HPDE6-E6E7 (cell line): ENCODE measurements at regions not wholly inside any gene's neighbourhood (a gene's known extent, or its start where the extent isn't known, plus 50 kb on each side); places are given as distances from the start of the nearest gene placed in this dataset.
"Not testable (repeated sequence)": the region's sequence is repeated elsewhere in the genome, so short reads cannot be mapped to it uniquely, and the experiment has no call there.

Source experiments
- DNase-seq: peaks from one replicate; pipeline ENCODE4 v3.0.0; 2011; ENCODE audit warnings: missing footprints; ENCODE audit errors: extremely low spot score

- DNase-seq: no peak
These were observed 607.0 kb downstream of the RNF144A start for GRCh38 chr2:7524195-7524594.

GRCh38 chr2:7525746-7526145 lies 608.5 kb downstream of the RNF144A start:
- no peak for DNase-seq

GRCh38 chr2:7527165-7527722 lies 610.0 kb downstream of the RNF144A start:
- DNase-seq: no peak

- DNase-seq: no peak
These were observed 612.8 kb downstream of the RNF144A start for GRCh38 chr2:7530001-7530400.

GRCh38 chr2:7539077-7539476 lies 621.9 kb downstream of the RNF144A start:
- DNase-seq: no peak

- no peak for DNase-seq
These were observed 622.5 kb downstream of the RNF144A start for GRCh38 chr2:7539760-7540159.

- no peak for DNase-seq
These were observed 635.8 kb downstream of the RNF144A start for GRCh38 chr2:7552825-7553570.

- no peak for DNase-seq
These were observed 638.0 kb downstream of the RNF144A start for GRCh38 chr2:7555260-7555659.

GRCh38 chr2:7557376-7557775 lies 640.2 kb downstream of the RNF144A start:
- DNase-seq: no peak

- DNase-seq: no peak
These were observed 642.6 kb downstream of the RNF144A start for GRCh38 chr2:7559791-7560190.

- DNase-seq: no peak
These were observed 649.2 kb downstream of the RNF144A start for GRCh38 chr2:7566382-7566881.

- DNase-seq: not testable (repeated sequence)
These were observed 649.9 kb downstream of the RNF144A start for GRCh38 chr2:7567116-7567515.

- DNase-seq: no peak
These were observed 650.4 kb downstream of the RNF144A start for GRCh38 chr2:7567646-7568045.

- no peak for DNase-seq
These were observed 653.0 kb downstream of the RNF144A start for GRCh38 chr2:7570247-7570646.

- no peak for DNase-seq
These were observed 654.5 kb downstream of the RNF144A start for GRCh38 chr2:7571701-7572100.

GRCh38 chr2:7572450-7572849 lies 655.2 kb downstream of the RNF144A start:
- DNase-seq: no peak

- no peak for DNase-seq
These were observed 656.1 kb downstream of the RNF144A start for GRCh38 chr2:7573166-7573825.

GRCh38 chr2:7574385-7574784 lies 657.2 kb downstream of the RNF144A start:
- no peak for DNase-seq

GRCh38 chr2:7577769-7578168 lies 660.6 kb downstream of the RNF144A start:
- no peak for DNase-seq

- no peak for DNase-seq
These were observed 666.8 kb downstream of the RNF144A start for GRCh38 chr2:7584017-7584416.

GRCh38 chr2:7586898-7587297 lies 669.7 kb downstream of the RNF144A start:
- no peak for DNase-seq

GRCh38 chr2:7588295-7588694 lies 671.1 kb downstream of the RNF144A start:
- DNase-seq: no peak

GRCh38 chr2:7592618-7593140 lies 675.5 kb downstream of the RNF144A start:
- no peak for DNase-seq
